ENCODE measurements at regions not wholly inside any gene's neighbourhood (a gene's known extent, or its start where the extent isn't known, plus 50 kb on each side); places are given as distances from the start of the nearest gene placed in this dataset.

DNA sequence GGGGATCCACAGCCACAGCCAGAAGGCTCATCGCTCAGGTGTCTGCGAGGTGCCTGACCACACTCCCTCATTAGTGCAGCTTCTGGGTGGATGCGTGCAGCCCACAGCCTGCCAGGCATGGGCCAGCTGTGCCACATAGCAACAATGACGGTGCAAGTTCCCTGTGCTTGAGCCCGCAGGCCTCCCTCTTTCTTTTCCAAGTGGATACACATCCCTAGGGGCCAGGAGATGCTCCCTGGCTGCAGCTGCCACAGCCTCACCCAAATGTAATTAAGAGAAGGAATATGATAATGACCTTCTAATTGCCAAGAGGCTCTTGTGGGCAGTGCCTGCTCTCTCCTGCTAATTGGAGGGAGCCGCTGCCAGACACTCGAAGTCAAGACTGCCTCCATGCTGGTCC, 116.0 kb upstream of the PPP1R26 start:
- TF ChIP-seq, protein P1, sequence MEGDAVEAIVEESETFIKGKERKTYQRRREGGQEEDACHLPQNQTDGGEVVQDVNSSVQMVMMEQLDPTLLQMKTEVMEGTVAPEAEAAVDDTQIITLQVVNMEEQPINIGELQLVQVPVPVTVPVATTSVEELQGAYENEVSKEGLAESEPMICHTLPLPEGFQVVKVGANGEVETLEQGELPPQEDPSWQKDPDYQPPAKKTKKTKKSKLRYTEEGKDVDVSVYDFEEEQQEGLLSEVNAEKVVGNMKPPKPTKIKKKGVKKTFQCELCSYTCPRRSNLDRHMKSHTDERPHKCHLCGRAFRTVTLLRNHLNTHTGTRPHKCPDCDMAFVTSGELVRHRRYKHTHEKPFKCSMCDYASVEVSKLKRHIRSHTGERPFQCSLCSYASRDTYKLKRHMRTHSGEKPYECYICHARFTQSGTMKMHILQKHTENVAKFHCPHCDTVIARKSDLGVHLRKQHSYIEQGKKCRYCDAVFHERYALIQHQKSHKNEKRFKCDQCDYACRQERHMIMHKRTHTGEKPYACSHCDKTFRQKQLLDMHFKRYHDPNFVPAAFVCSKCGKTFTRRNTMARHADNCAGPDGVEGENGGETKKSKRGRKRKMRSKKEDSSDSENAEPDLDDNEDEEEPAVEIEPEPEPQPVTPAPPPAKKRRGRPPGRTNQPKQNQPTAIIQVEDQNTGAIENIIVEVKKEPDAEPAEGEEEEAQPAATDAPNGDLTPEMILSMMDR (IDR thresholded peaks at IDR 0.05): no peak
- no peak for TF ChIP-seq EP300 (IDR thresholded peaks at IDR 0.05)
- TF ChIP-seq POLR2AphosphoS5 (IDR thresholded peaks at IDR 0.05): no peak

All from stomach (tissue), 4 donors.